Panc1 (cell line): ENCODE measurements at regions not wholly inside any gene's neighbourhood (a gene's known extent, or its start where the extent isn't known, plus 50 kb on each side); places are given as distances from the start of the nearest gene placed in this dataset.

ENCODE experiments used
- ATAC-seq: fragments of 200-7000 bp; cut with Tn5 transposase; 2 replicates; pipeline ENCODE4 v1.9.1; 2020; ENCODE audit warnings: mild to moderate bottlenecking, moderate library complexity
- BruUV-seq: library from RNA; stranded (reverse); fragments of 400-500 nt; replicated peaks from 2 replicates; lab custom pipeline; 2021; lab: Mats Ljungman, UMichigan
- CTCF ChIA-PET: fragments of 300-600 bp; sonication (Branson Sonifier 250); formaldehyde crosslinking; loops from one replicate; lab custom pipeline; 2022; ENCODE audit warnings: antibody characterized with exemption; lab: Charles Lee
- POLR2A ChIA-PET: fragments of 300-600 bp; sonication (Branson Sonifier 250); formaldehyde crosslinking; loops from one replicate; lab custom pipeline; 2022; ENCODE audit warnings: antibody characterized with exemption; lab: Charles Lee
- DNase-seq: peaks from one replicate; pipeline ENCODE4 v3.0.0-alpha.2; 2010; ENCODE audit warnings: low read depth, low spot score
- H3K27ac ChIP-seq: 2 replicates; pipeline ENCODE4 v1.5.1; 2011; ENCODE audit warnings: mild to moderate bottlenecking, low read length, inconsistent platforms
- H3K27me3 ChIP-seq: fragments of 200-500 bp; sonication (Bioruptor generic); 2 replicates; pipeline ENCODE4 v1.6.0; 2014; ENCODE audit warnings: low read length, inconsistent platforms; ENCODE audit not compliant: control insufficient read depth, insufficient read depth
- H3K36me3 ChIP-seq: fragments of 200-500 bp; sonication (Bioruptor generic); 2 replicates; pipeline ENCODE4 v1.5.1; 2014; ENCODE audit warnings: inconsistent platforms, mild to moderate bottlenecking, low read length, moderate library complexity; ENCODE audit not compliant: control insufficient read depth, insufficient read depth
- H3K4me1 ChIP-seq: 2 replicates; pipeline ENCODE4 v1.5.1; 2011; ENCODE audit warnings: inconsistent platforms, mild to moderate bottlenecking, low read length, moderate library complexity; ENCODE audit not compliant: control insufficient read depth, insufficient read depth
- H3K4me3 ChIP-seq, 2 experiments: 2 replicates each; pipeline ENCODE4 v1.5.1; 2011 to 2012; ENCODE audit warnings: low read depth in 2 of 2, low read length in 2 of 2, mild to moderate bottlenecking in 2 of 2, inconsistent platforms in 1 of 2, moderate library complexity in 1 of 2
- H3K9me3 ChIP-seq: fragments of 200-500 bp; sonication (Bioruptor generic); 2 replicates; pipeline ENCODE4 v1.5.1; 2014; ENCODE audit warnings: low read depth, mild to moderate bottlenecking, inconsistent platforms, low read length, moderate library complexity; ENCODE audit not compliant: control insufficient read depth, insufficient read depth
- CTCF ChIP-seq: fragments of 450-650 bp; IDR thresholded peaks from 2 replicates; pipeline ENCODE4 v1.5.1; 2017; ENCODE audit warnings: mild to moderate bottlenecking
- POLR2AphosphoS5 ChIP-seq: IDR thresholded peaks from 2 replicates; pipeline ENCODE4 v1.6.1; 2012; ENCODE audit warnings: mild to moderate bottlenecking, low read depth, low read length, moderate library complexity
- REST ChIP-seq, 2 experiments: IDR thresholded peaks; 2 replicates each; pipeline ENCODE4 v1.6.1; 2011 to 2012; ENCODE audit warnings: low read depth in 2 of 2, control low read depth in 1 of 2, low read length in 1 of 2, mild to moderate bottlenecking in 1 of 2, moderate library complexity in 1 of 2; ENCODE audit not compliant: insufficient read depth in 1 of 2
- SIN3A ChIP-seq: IDR thresholded peaks from 2 replicates; pipeline ENCODE4 v1.6.1; 2012; ENCODE audit warnings: low read depth, mild to moderate bottlenecking, low read length, moderate library complexity, borderline replicate concordance; ENCODE audit not compliant: insufficient read depth
- TCF7L2 ChIP-seq: IDR thresholded peaks from 2 replicates; pipeline ENCODE4 v1.6.1; 2011; ENCODE audit warnings: mild to moderate bottlenecking, low read depth, low read length, inconsistent platforms
- in situ Hi-C: cut with HindIII; loops from 2 replicates; pipeline ENCODE4 v1.10.0; 2016; ENCODE audit warnings: low sequenced_read_pairs, low pct_unique_long_range_greater_than_20kb
- intact Hi-C: fragments of 100-400 bp; cut with micrococcal nuclease; formaldehyde crosslinking; loops from one replicate; pipeline ENCODE4 v1.10.0; 2022; ENCODE audit not compliant: unreplicated experiment

GRCh38 chr1:55707846-55708245 is 492.7 kb upstream of the USP24 start:
- no peaks in the 10 kb centered on the region for H3K4me1 ChIP-seq
- TF ChIP-seq CTCF: no peak
- TF ChIP-seq REST (IDR thresholded peaks at IDR 0.05; ENCODE audit: insufficient read depth in 1 of 2, low read depth in 2 of 2, low read length in 1 of 2): no peak
- no peak for TF ChIP-seq POLR2AphosphoS5
- TF ChIP-seq TCF7L2: no peak
- no peak for TF ChIP-seq SIN3A
- DNase-seq (no peak), ATAC-seq (no peak)
- intact Hi-C loops (no loop called here), in situ Hi-C loops (no loop called here)
- H3K36me3 ChIP-seq: no peaks in the 10 kb centered on the region
- ChIA-PET POLR2A (no interaction called here), CTCF (no interaction called here)
- H3K4me3 ChIP-seq: no peak overlapping the region
- H3K9me3 ChIP-seq: no peaks in the 10 kb centered on the region
- no TSS peak for BruUV-seq
- H3K27ac ChIP-seq: no peak overlapping the region
- no peaks in the 10 kb centered on the region for H3K27me3 ChIP-seq

- DNase-seq: no peak
- intact Hi-C loops: no loop called here
- Histone ChIP-seq H3K27me3 (no peaks in the 10 kb centered on the region), H3K9me3 (no peaks in the 10 kb centered on the region), H3K4me1 (no peaks in the 10 kb centered on the region), H3K27ac (no peak overlapping the region), H3K4me3 (no peak overlapping the region), H3K36me3 (no peaks in the 10 kb centered on the region)
- BruUV-seq: no TSS peak
- in situ Hi-C loops: no loop called here
- ChIA-PET POLR2A (no interaction called here), CTCF (no interaction called here)
- no peak for ATAC-seq
- TF ChIP-seq SIN3A: no peak
- TF ChIP-seq CTCF: no peak
- no peak for TF ChIP-seq REST (IDR thresholded peaks at IDR 0.05; ENCODE audit: insufficient read depth in 1 of 2, low read depth in 2 of 2, low read length in 1 of 2)
- no peak for TF ChIP-seq TCF7L2
- TF ChIP-seq POLR2AphosphoS5: no peak
These were observed 492.0 kb upstream of the USP24 start for GRCh38 chr1:55707196-55707595.
